ENCODE measurements at regions not wholly inside any gene's neighbourhood (a gene's known extent, or its start where the extent isn't known, plus 50 kb on each side); places are given as distances from the start of the nearest gene placed in this dataset.

DNA sequence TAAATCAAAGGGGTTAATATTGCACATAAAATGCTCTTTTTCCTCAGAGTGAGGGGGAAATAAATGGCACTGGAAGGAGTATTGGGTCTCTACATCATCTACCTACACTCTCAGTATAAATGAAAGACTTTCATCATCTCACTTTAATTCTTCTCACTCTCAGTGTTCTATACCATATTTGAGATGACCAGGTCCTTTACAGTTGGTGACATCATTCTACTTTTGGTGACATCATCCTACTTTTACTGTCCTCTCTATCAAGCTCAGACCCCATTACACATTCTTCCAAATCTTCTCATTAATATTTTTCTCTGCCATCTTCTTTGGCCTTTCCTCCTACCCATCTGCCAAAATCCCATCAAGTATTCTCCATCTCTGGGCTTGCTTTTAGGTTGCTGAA, 74.6 kb upstream of the TMEM106B start:
- DNase-seq, result no peak

GRCh38 chr7:12137283-12137682, 73.8 kb upstream of the TMEM106B start:
- no peak for DNase-seq

DNA sequence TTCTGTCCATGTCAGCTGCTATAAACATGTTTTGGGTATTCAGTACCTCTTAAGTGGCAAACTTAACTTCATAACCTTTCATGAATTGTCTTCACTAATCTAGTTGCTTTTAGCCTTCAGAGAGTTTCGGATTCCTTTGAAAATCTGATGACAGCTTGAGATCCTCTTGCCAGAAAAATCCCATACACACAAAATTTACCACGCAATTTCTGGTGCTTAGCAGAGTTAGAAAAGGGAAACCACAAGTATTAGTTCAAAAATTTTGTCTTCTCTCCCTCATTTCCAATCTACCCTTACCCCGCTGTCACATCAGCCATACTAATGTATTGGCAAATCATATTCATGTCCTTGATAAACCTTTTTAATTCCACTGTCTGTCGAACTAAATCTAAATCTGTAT, 72.7 kb upstream of the TMEM106B start:
- no peak for DNase-seq

- DNase-seq, result no peak
Measured at GRCh38 chr7:12139416-12139815, 71.7 kb upstream of the TMEM106B start.

- no peak for DNase-seq
Measured at GRCh38 chr7:12146813-12147212, 64.3 kb upstream of the TMEM106B start.

- DNase-seq, result no peak
Measured at GRCh38 chr7:12152196-12152918, 58.7 kb upstream of the TMEM106B start.

DNA sequence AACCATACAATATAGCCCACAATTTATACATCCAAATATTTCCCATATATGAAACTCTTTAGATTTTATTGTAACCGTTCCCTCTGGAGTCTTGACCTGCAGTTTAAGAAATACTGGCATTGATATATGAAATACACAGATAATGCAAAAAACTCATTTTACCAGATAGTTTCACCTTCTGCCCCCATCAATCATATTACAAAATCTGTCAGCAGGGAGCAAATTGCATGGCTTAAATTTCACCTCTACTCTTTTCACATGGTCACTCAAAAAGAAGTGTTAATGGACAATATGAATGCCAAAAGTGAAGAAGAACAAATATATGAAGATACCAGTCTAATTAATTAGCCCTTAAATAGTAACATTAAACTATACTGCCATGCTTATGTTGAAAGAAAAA, 57.0 kb upstream of the TMEM106B start:
- no peak for DNase-seq

DNA sequence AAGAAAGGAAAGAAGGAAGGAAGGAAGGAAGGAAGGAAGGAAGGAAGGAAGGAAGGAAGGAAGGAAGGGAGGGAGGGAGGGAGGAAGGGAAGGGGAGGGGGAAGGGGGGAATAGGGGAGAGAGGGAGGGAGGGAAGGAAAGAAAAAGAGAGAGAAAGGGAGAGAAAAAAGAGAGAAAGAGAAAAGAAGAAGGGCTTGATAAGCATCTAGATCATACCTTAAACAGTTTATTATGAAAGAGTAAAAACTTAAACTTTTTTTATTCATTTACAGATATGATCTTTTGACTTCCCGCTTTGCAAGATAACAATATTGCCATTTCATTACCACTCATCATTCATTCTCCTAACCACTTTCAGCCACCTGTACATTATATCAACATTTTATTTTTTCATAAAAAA, 53.6 kb upstream of the TMEM106B start:
- no peak for DNase-seq

DNA sequence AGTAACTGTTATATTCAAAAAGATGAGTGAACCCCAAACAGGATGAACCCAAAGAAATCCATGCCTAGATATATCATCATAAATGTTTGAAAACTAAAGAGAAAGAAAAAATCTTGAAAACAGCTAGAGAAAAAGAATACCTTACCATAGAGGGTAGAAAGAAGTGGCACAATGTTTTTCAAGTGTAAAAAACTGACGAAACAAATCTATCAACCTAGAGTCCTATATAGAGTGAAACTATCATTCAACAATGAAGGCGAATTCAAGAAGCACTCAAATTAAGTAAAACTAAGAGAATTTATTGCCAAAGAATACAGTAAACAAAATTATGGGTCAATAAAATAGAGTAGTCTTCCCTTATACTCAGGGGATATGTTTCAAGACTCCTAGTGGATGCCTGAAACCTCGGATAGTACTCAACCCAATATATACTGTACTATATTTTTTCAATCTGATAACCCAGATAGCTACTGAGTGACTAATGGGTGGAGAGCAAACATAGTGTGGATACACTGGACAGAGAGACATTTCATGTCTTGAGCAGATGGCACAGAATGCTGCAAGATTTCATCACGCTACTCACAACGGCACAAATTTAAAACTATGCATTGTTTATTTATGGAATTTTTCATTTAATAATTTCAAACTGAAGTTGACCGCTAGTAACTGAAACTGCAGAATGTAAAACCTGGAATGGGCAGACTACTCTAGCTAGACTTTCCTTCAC, 52.6 kb upstream of the TMEM106B start:
- no peak for DNase-seq

DNA sequence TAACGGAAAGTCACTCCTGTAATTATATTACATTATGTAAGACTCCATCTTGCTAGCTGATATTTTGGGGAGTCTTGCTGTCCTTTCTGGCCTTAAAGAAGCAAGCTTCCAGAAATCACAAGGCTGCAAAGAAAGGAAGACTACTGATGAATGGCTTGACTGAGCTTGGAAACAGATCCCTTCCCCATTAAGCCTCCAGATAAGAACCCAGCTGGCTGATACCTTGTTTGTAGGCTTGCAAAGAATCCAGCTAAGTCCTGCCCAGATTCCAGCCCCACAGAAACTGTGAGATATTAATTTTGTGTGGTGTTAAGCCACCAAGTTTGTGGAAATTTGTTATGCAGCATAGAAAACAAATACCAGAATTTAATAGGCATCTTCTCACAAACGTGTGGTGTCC, 49.9 kb upstream of the TMEM106B start:
- DNase-seq, result no peak
